Right lobe of liver (tissue), 6 donors: ENCODE measurements at regions not wholly inside any gene's neighbourhood (a gene's known extent, or its start where the extent isn't known, plus 50 kb on each side); places are given as distances from the start of the nearest gene placed in this dataset.
"Not testable (repeated sequence)": the region's sequence is repeated elsewhere in the genome, so short reads cannot be mapped to it uniquely, and the experiment has no call there.

ENCODE experiments used
- ATAC-seq, 4 donors: fragments of 200-7000 bp; cut with Tn5 transposase; one replicate each; pipeline ENCODE4 v1.9.1; 2020; ENCODE audit warnings: mild to moderate bottlenecking in 4 of 4, moderate library complexity in 4 of 4
- DNase-seq, 3 donors: peaks; one replicate each; pipeline ENCODE4 v3.0.0-alpha.2; 2020
- H3K27ac ChIP-seq, 3 donors: fragments of 200-600 bp; one replicate each; pipeline ENCODE4 v1.8.0; 2022
- H3K27me3 ChIP-seq, 2 donors: fragments of 200-600 bp; one replicate each; pipeline ENCODE4 v1.8.0; 2022
- H3K36me3 ChIP-seq, 4 donors: fragments of 200-600 bp; sonication (generic) in 1 of 4; one replicate each; pipeline versions ENCODE4 v1.5.1 to v1.8.0; 2017 to 2022; ENCODE audit warnings: control low read depth in 1 of 4
- H3K4me1 ChIP-seq, 4 donors: fragments of 200-600 bp; sonication (generic) in 1 of 4; one replicate each; pipeline versions ENCODE4 v1.5.1 to v1.8.0; 2017 to 2022; ENCODE audit warnings: control low read depth in 1 of 4
- H3K4me3 ChIP-seq, 3 donors: fragments of 200-600 bp; one replicate each; pipeline ENCODE4 v1.8.0; 2022
- H3K9me3 ChIP-seq, 4 donors: fragments of 200-600 bp; sonication (generic) in 1 of 4; one replicate each; pipeline versions ENCODE4 v1.5.1 to v1.8.0; 2017 to 2022; ENCODE audit warnings: control low read depth in 1 of 4
- POLR2A ChIP-seq: fragments of 450-650 bp; IDR thresholded peaks from one replicate; pipeline ENCODE4 v1.6.1; 2017; ENCODE audit warnings: antibody characterized with exemption, mild to moderate bottlenecking
- WGBS: methylation state at CpG from one replicate; pipeline ENCODE4 v1.1.6; 2018; ENCODE audit warnings: low coverage, low lambda C conversion rate; ENCODE audit not compliant: insufficient coverage; ENCODE audit errors: missing lambda C conversion rate; 5-methylcytosine and 5-hydroxymethylcytosine counted together
- intact Hi-C, 2 donors: fragments of 100-400 bp; cut with DNase I; formaldehyde crosslinking; loops; one replicate each; pipeline versions ENCODE4 v1.11.2 to v1.14.1; 2022
- TF ChIP-seq, protein P1 (sequence below), 4 donors: fragments of 200-600 bp in 3 of 4; fragments of 450-650 bp in 1 of 4; IDR thresholded peaks; one replicate each; pipeline versions ENCODE4 v1.5.1 to v1.8.0; 2016 to 2022; ENCODE audit warnings: antibody characterized with exemption in 4 of 4, mild to moderate bottlenecking in 2 of 4
- donor health status: DM: no; HTN: yes; CAD: no.
- donor health status: DM: no; HTN: no; CAD: no.
- donor health status: DM: no; HTN: no; CAD: no.
- donor health status: DM: no; HTN: yes; CAD: no.
- donor health status: DM: no; HTN: yes; CAD: no.

DNA sequence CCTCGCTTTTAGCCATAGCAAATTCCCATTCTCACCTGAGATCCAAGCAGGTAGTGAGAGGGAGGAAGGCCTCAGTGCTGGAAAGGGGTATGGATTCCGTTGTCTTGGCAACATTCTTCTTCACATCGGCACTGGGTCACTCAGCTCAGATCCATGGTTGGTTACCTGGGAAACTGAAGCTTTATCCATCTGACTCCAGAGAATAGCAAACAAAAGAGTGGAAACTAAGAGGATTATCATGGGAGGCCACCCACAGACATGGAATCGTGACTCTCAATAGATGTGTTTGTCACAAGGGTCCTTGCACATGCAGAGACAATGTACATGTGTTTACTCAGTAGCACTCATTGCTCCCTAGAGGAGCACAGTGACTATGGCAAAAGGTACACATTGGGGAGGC is 81.0 kb downstream of the MAGED4 start:
- DNase-seq: no peak
- Histone ChIP-seq H3K4me3 (no peak overlapping the region), H3K27ac (no peak overlapping the region), H3K4me1 (peaks cover 0 to 5% (median 0%) of the 10 kb centered on the region in 4 donors), H3K27me3 (no peaks in the 10 kb centered on the region), H3K36me3 (no peaks in the 10 kb centered on the region), H3K9me3 (no peaks in the 10 kb centered on the region)
- intact Hi-C loops: no loop called here
- 16% methylated on average over 4 of the region's 4 CpGs for WGBS
- no peak for TF ChIP-seq POLR2A
- TF ChIP-seq, protein P1, sequence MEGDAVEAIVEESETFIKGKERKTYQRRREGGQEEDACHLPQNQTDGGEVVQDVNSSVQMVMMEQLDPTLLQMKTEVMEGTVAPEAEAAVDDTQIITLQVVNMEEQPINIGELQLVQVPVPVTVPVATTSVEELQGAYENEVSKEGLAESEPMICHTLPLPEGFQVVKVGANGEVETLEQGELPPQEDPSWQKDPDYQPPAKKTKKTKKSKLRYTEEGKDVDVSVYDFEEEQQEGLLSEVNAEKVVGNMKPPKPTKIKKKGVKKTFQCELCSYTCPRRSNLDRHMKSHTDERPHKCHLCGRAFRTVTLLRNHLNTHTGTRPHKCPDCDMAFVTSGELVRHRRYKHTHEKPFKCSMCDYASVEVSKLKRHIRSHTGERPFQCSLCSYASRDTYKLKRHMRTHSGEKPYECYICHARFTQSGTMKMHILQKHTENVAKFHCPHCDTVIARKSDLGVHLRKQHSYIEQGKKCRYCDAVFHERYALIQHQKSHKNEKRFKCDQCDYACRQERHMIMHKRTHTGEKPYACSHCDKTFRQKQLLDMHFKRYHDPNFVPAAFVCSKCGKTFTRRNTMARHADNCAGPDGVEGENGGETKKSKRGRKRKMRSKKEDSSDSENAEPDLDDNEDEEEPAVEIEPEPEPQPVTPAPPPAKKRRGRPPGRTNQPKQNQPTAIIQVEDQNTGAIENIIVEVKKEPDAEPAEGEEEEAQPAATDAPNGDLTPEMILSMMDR (IDR thresholded peaks at IDR 0.05): no peak
- no peak for ATAC-seq

DNA sequence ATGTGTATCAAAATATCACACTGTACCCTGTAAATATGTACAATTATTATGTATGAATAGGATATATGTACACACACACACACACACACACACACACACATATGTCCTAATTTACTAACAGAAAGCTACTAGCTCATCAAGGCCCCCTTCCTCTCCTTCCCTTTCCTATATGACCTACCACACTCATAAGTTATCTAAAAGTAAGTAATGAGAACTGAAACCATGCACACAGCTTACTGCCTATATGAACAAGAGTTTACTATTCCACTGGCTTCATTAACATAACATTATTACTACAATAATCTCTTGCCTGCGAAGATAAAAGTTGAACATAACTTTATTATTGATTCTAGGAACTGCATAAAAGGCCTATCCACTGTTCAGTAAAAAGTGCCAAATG is 83.8 kb downstream of the MAGED4 start:
- H3K36me3 ChIP-seq, H3K27me3 ChIP-seq, ATAC-seq, H3K4me1 ChIP-seq, intact Hi-C loops, H3K9me3 ChIP-seq, DNase-seq, H3K27ac ChIP-seq, H3K4me3 ChIP-seq: not testable (repeated sequence)
- 38% methylated on average over 1 of the region's 1 CpG for WGBS

DNA sequence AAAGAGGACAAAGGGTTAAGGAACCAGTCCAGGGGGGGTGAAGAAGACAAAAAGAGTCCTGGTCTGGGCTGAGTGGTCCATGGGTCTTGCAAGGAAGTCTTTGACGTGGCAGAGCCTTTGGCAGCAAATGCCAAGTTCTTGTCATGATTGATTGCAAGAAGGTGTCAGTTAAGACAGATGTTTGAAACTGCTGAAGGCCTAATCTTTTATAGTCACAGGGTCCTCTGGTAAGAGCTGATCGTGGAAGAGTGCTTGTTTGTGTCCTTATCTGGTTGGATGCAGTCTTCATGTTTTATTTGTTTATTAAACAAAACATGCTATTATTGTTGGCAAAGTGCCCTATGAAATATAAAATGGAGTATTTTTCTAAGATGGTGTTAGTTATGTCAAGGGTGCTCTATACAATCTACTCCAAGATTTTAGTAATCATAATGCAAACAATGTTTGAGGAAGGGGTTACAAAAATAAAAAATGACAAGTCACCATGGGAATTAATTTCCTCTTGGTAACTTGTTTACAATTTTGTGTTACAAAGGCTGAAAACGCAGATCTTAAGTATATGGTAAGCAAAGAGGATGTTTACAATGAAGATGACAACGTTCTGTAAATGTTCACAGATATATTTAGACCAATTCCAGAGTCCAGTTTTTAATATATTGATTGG is 85.9 kb downstream of the MAGED4 start:
- ATAC-seq: no peak
- no peak overlapping the region for H3K27ac ChIP-seq
- 15% methylated on average over 4 of the region's 4 CpGs for WGBS
- no peaks in the 10 kb centered on the region for H3K9me3 ChIP-seq
- H3K4me1 ChIP-seq: no peaks in the 10 kb centered on the region
- no peak overlapping the region for H3K4me3 ChIP-seq
- intact Hi-C loops: no loop called here
- TF ChIP-seq POLR2A: no peak
- TF ChIP-seq, protein P1 (IDR thresholded peaks at IDR 0.05): no peak
- no peaks in the 10 kb centered on the region for H3K36me3 ChIP-seq
- no peaks in the 10 kb centered on the region for H3K27me3 ChIP-seq
- DNase-seq: no peak

DNA sequence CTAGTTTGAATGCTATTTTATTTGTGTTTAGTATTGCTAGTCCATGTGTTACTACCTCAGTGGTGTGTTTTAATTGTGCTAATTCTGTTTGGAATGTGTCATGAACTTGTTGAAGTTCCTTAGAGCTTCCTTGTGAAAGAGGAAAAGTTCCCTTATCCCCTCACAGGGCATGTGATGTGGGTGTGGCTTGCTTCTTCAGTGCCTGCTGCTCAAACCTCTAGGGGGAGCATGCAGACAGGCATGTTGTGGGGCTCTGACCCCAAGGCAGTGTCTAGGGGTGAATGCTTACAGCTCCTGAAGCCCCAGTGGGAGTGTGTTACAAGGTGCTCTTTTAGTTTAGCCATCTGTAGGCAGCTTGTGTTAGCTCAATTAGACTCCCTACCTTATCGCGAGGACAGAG is 86.5 kb downstream of the MAGED4 start:
- DNase-seq: no peak
- no CpG with 5 or more reads among the region's 2 CpGs for WGBS
- Histone ChIP-seq H3K4me1 (no peaks in the 10 kb centered on the region), H3K36me3 (no peaks in the 10 kb centered on the region), H3K27me3 (no peaks in the 10 kb centered on the region), H3K9me3 (no peaks in the 10 kb centered on the region), H3K4me3 (no peak overlapping the region), H3K27ac (no peak overlapping the region)
- no peak for TF ChIP-seq POLR2A
- TF ChIP-seq, protein P1 (IDR thresholded peaks at IDR 0.05): peak in 1 of 4 donors; percentile 8
- no peak for ATAC-seq
- intact Hi-C loops: no loop called here

DNA sequence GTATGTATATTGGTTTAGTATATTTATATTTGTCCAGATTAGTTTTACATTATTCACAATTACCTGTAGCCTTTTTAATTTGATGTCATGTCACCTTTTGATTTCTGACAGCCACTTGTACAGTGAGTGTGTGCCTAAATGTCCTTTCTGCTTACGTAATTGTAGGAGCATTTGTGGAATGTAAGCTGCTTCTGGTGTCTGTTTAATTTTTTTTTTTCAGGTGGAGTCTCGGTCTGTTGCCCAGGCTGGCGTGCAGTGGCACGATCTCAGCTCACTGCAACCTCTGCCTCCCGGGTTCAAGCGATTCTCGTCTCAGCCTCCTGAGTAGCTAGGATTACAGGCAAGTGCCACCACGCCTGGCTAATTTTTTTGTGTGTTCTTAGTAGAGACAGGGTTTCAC is 91.2 kb upstream of the XAGE2 start:
- H3K4me3 ChIP-seq: no peak overlapping the region
- no peaks in the 10 kb centered on the region for H3K36me3 ChIP-seq
- intact Hi-C loops: no loop called here
- H3K27ac ChIP-seq: no peak overlapping the region
- TF ChIP-seq, protein P1 (IDR thresholded peaks at IDR 0.05): no peak
- TF ChIP-seq POLR2A: no peak
- no peak for ATAC-seq
- H3K9me3 ChIP-seq: peaks cover 0 to 1% (median 0%) of the 10 kb centered on the region in 4 donors
- no peak for DNase-seq
- no peaks in the 10 kb centered on the region for H3K4me1 ChIP-seq
- 56% methylated on average over 7 of the region's 8 CpGs for WGBS
- peaks cover 0 to 7% of the 10 kb centered on the region in 2 donors for H3K27me3 ChIP-seq
